Cardiac muscle cell (in vitro differentiated cells and primary cell): ENCODE measurements at regions not wholly inside any gene's neighbourhood (a gene's known extent, or its start where the extent isn't known, plus 50 kb on each side); places are given as distances from the start of the nearest gene placed in this dataset.
"Not testable (repeated sequence)": the region's sequence is repeated elsewhere in the genome, so short reads cannot be mapped to it uniquely, and the experiment has no call there.

Source experiments
- DNase-seq, 2 donors: peaks; one replicate each; pipeline versions ENCODE4 v3.0.0 to v3.0.0-alpha.2; 2010 to 2017; ENCODE audit warnings: low read depth in 1 of 2, low spot score in 1 of 2
- H3K27ac ChIP-seq: fragments of 200-600 bp; sonication (generic); 2 replicates; pipeline ENCODE4 v1.5.1; 2016
- H3K27me3 ChIP-seq: fragments of 200-600 bp; sonication (generic); 2 replicates; pipeline ENCODE4 v1.6.0; 2016; ENCODE audit warnings: control low read depth
- H3K36me3 ChIP-seq: fragments of 200-600 bp; sonication (generic); 2 replicates; pipeline ENCODE4 v1.5.1; 2016; ENCODE audit warnings: control low read depth
- H3K4me1 ChIP-seq: fragments of 200-600 bp; sonication (generic); 2 replicates; pipeline ENCODE4 v1.8.1; 2017; ENCODE audit warnings: low read depth, mild to moderate bottlenecking, mixed run types
- H3K4me3 ChIP-seq: fragments of 200-600 bp; sonication (generic); 2 replicates; pipeline ENCODE4 v1.5.1; 2016; ENCODE audit warnings: mild to moderate bottlenecking
- H3K9me3 ChIP-seq: fragments of 200-600 bp; sonication (generic); 2 replicates; pipeline ENCODE4 v1.5.1; 2017; ENCODE audit warnings: low read depth, mild to moderate bottlenecking, control low read depth
- TF ChIP-seq, protein P1 (sequence below): IDR thresholded peaks from 2 replicates; pipeline ENCODE4 v1.5.1; 2012; ENCODE audit warnings: low read depth, mild to moderate bottlenecking, low read length

DNA sequence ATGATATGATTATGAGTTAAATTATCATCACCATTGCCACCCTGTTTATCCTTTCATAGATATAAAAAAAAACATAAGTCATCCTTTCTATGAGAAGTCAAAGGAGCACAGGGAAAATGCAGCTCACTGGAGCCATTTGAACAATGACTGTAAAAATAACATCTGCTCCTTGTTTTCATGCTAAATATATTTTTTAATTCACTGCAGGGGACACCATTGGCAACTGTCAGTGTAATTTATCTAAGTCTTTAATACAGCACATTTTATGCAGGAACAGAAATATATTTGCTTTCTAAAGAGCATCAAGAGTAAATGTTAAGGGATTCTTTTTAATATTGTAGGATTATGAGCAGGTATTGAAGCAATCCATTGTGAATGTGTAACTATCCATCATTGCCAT is 371.3 kb downstream of the ZBBX start:
- TF ChIP-seq, protein P1, sequence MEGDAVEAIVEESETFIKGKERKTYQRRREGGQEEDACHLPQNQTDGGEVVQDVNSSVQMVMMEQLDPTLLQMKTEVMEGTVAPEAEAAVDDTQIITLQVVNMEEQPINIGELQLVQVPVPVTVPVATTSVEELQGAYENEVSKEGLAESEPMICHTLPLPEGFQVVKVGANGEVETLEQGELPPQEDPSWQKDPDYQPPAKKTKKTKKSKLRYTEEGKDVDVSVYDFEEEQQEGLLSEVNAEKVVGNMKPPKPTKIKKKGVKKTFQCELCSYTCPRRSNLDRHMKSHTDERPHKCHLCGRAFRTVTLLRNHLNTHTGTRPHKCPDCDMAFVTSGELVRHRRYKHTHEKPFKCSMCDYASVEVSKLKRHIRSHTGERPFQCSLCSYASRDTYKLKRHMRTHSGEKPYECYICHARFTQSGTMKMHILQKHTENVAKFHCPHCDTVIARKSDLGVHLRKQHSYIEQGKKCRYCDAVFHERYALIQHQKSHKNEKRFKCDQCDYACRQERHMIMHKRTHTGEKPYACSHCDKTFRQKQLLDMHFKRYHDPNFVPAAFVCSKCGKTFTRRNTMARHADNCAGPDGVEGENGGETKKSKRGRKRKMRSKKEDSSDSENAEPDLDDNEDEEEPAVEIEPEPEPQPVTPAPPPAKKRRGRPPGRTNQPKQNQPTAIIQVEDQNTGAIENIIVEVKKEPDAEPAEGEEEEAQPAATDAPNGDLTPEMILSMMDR = no peak
- Histone ChIP-seq H3K36me3 (no peaks in the 10 kb centered on the region), H3K27ac (no peak overlapping the region), H3K4me3 (no peak overlapping the region), H3K9me3 (no peaks in the 10 kb centered on the region), H3K4me1 (no peaks in the 10 kb centered on the region), H3K27me3 (no peaks in the 10 kb centered on the region)
- DNase-seq = no peak

DNA sequence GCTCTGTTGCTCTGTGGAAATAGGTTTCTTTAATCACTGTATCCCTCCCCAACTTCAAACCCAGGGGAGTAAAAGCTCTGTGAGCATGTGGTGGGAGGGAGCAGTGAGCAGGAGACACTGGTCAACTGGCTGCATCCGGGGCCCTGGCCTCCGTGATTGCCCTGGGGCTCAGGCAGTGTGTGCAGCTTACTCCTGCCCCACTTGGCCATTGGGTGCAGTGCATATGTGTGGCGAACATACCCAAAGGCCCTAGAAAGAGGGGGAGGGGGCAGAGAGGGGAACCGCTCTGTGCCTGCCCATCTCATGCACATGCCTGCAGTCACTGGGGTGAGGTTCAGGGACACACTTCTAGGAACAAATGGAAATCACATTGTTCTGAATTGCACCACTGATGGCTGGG is 378.7 kb downstream of the ZBBX start:
- TF ChIP-seq, protein P1 = no peak
- Histone ChIP-seq H3K4me1 (no peaks in the 10 kb centered on the region), H3K36me3 (no peaks in the 10 kb centered on the region), H3K27me3 (no peaks in the 10 kb centered on the region), H3K9me3 (no peaks in the 10 kb centered on the region), H3K4me3 (no peak overlapping the region), H3K27ac (no peak overlapping the region)
- DNase-seq = no peak

DNA sequence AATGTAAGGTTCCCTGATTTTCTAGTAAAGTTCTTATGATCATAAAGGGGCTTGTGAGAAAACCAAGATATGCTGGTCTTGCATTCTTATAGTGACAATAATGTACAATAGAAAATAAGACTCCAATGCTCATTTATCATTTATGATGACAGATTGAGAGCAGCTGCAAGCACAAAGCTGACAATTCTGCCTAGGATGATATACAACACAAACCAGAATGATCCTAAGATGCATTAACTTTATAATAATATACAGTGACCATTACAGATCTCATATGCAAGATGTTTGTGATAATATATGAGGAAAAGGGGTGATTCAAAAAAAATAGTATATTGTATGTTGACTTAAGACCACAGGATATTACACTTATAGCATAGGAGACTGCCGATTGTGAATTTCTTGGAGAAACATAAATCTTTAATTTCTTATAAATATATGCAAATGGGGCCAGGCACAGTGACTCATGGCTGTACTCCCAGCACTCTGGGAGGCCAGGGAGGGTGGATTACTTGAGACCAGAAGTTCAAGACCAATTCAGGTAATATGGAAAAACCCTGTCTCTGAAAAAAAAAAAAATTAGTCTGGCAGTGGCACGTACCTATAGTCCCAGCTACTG is 387.0 kb downstream of the ZBBX start:
- no peak for DNase-seq
- no peaks in the 10 kb centered on the region for H3K4me1 ChIP-seq
- no peak overlapping the region for H3K4me3 ChIP-seq
- H3K36me3 ChIP-seq = no peaks in the 10 kb centered on the region
- no peaks in the 10 kb centered on the region for H3K27me3 ChIP-seq
- H3K27ac ChIP-seq = no peak overlapping the region
- TF ChIP-seq, protein P1 = no peak
- no peaks in the 10 kb centered on the region for H3K9me3 ChIP-seq

DNA sequence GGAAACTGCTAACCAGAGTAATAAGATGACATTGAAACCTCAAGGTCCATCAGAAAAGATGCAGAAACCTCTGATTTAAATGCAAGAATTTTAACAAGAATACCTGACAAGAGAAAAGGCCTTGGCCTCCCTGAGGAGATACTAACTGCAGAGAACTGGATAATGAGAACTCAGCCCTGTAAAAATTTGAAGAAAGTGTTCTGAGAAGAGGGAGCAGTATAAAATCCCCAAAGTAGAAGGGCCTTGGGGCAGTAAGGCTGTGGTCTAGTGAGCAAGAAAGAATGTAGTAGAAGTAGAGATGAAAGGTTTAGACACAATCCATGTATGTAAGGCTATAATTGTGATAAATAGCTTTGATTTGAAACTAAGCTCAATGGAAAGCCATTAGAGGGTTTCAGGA is 394.1 kb downstream of the ZBBX start:
- H3K27me3 ChIP-seq = no peaks in the 10 kb centered on the region
- DNase-seq = no peak
- H3K36me3 ChIP-seq = no peaks in the 10 kb centered on the region
- TF ChIP-seq, protein P1 = no peak
- H3K4me1 ChIP-seq = no peaks in the 10 kb centered on the region
- no peak overlapping the region for H3K27ac ChIP-seq
- H3K9me3 ChIP-seq = no peaks in the 10 kb centered on the region
- no peak overlapping the region for H3K4me3 ChIP-seq

DNA sequence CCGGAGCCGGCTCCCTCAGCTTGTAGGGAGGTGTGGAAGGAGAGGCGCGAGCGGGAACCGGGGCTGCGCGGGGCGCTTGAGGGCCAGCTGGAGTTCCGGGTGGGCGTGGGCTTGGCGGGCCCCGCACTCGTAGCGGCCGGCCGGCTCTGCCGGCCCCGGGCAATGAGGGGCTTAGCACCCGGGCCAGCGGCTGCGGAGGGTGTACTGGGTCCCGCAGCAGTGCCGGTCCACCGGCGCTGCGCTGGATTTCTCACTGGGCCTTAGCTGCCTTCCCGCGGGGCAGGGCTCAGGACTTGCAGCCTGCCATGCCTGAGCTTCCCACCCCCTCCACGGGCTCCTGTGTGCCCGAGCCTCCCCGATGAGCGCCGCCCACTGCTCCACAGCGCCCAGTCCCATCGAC is 404.3 kb downstream of the ZBBX start:
- H3K4me3 ChIP-seq, H3K27me3 ChIP-seq, H3K9me3 ChIP-seq, H3K27ac ChIP-seq, H3K4me1 ChIP-seq, DNase-seq, H3K36me3 ChIP-seq: not testable (repeated sequence)

DNA sequence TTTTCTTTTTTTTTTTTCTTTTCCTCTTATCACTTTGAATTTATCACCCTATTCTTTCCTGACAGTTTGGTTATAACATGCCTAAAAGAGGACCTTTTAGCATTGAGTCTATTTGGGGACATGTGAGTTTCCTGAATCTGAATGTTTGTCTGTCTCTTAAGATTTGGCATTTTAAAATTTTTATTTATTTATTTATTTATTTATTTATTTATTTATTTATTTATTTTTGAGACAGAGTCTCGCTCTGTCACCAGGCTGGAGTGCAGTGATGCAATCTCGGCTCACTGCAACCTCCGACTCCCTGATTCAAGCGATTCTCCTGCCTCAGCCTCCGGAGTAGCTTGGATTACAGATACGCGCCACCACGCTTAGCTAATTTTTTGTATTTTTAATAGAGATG is 412.4 kb downstream of the ZBBX start:
- not testable (repeated sequence) for H3K4me1 ChIP-seq, H3K27me3 ChIP-seq, DNase-seq, H3K27ac ChIP-seq, H3K9me3 ChIP-seq, H3K4me3 ChIP-seq, H3K36me3 ChIP-seq

DNA sequence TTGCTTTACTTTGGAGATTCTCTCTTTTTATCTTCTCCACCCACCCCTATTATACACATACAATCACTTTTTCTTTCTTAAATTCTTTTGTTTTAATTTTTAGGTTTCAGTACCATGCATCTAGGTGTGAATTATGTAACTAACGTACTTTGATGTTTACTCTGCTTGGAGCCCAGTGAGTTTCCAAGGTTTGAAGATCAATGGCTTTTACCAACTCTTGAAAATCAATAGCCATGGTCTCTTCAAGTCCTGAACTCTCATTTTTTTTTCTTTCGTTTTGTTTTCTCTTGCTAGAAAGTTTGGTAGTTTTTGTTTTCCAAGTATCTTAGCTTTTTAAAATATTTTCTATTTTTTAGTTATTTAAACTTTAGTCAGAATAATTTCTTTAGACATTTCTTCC is 417.2 kb downstream of the ZBBX start:
- H3K4me3 ChIP-seq = no peak overlapping the region
- TF ChIP-seq, protein P1 = no peak
- H3K4me1 ChIP-seq = no peaks in the 10 kb centered on the region
- H3K27ac ChIP-seq = no peak overlapping the region
- no peaks in the 10 kb centered on the region for H3K36me3 ChIP-seq
- DNase-seq = no peak
- H3K9me3 ChIP-seq = no peaks in the 10 kb centered on the region
- H3K27me3 ChIP-seq = no peaks in the 10 kb centered on the region
